H1 (cell line): ENCODE measurements at regions not wholly inside any gene's neighbourhood (a gene's known extent, or its start where the extent isn't known, plus 50 kb on each side); places are given as distances from the start of the nearest gene placed in this dataset.

Experiments used
- CTCF ChIA-PET: fragments of 300-600 bp; sonication (Branson Sonifier 250); formaldehyde crosslinking; loops from one replicate; lab custom pipeline; 2021; ENCODE audit not compliant: partially characterized antibody; lab: Charles Lee
- POLR2A ChIA-PET: fragments of 300-600 bp; sonication (Branson Sonifier 250); formaldehyde crosslinking; loops from one replicate; lab custom pipeline; 2021; ENCODE audit warnings: inconsistent platforms; ENCODE audit not compliant: partially characterized antibody; lab: Charles Lee
- DNase-seq, 2 experiments: peaks; one replicate each; pipeline versions ENCODE4 v3.0.0 to v3.0.0-alpha.2; 2010 to 2022; ENCODE audit warnings: low spot score in 2 of 2, low read depth in 1 of 2, mixed read lengths in 1 of 2
- FAIRE-seq: peaks from 2 replicates; lab custom pipeline; 2011; peaks lifted over from hg19 to GRCh38; lab: Jason Lieb, UNC
- H2AFZ ChIP-seq: 2 replicates; pipeline ENCODE4 v1.8.1; 2012; ENCODE audit warnings: low read length, inconsistent platforms
- H2AK5ac ChIP-seq: 2 replicates; pipeline ENCODE4 v1.6.1; 2013; ENCODE audit warnings: low read depth, low read length
- H2BK120ac ChIP-seq: replicated peaks from 2 replicates; pipeline ENCODE3; 2013; ENCODE audit warnings: low read depth, low read length, inconsistent platforms
- H2BK12ac ChIP-seq: 2 replicates; pipeline ENCODE4 v1.6.1; 2013; ENCODE audit warnings: low read depth, low read length
- H2BK15ac ChIP-seq: 2 replicates; pipeline ENCODE4 v1.6.1; 2013; ENCODE audit warnings: low read length
- H2BK20ac ChIP-seq: 2 replicates; pipeline ENCODE4 v1.6.1; 2013; ENCODE audit warnings: low read length
- H2BK5ac ChIP-seq: 2 replicates; pipeline ENCODE4 v1.6.1; 2013; ENCODE audit warnings: low read depth, low read length
- H3K14ac ChIP-seq: 2 replicates; pipeline ENCODE4 v1.6.1; 2013; ENCODE audit warnings: inconsistent platforms; ENCODE audit not compliant: insufficient read length
- H3K18ac ChIP-seq: 2 replicates; pipeline ENCODE4 v1.6.1; 2013; ENCODE audit warnings: low read length; ENCODE audit errors: extremely low read depth
- H3K23ac ChIP-seq: 2 replicates; pipeline ENCODE4 v1.6.1; 2013; ENCODE audit warnings: inconsistent platforms; ENCODE audit not compliant: insufficient read length
- H3K23me2 ChIP-seq: 2 replicates; pipeline ENCODE4 v1.6.1; 2013; ENCODE audit warnings: low read depth, low read length
- H3K27ac ChIP-seq: 2 replicates; pipeline ENCODE4 v1.6.1; 2011; ENCODE audit warnings: low read depth, low read length, inconsistent platforms
- H3K27me3 ChIP-seq, 4 experiments: replicated peaks in 1 of 4; 1 replicate in 1 of 4; 2 replicates in 3 of 4; pipeline versions ENCODE4 v1.6.1 to v1.8.1; 2011 to 2013; ENCODE audit warnings: low read length in 3 of 4, mild to moderate bottlenecking in 3 of 4, inconsistent platforms in 2 of 4, mixed read lengths in 2 of 4, moderate library complexity in 1 of 4; ENCODE audit not compliant: control insufficient read depth in 3 of 4, insufficient read depth in 3 of 4; ENCODE audit errors: extremely low read depth in 1 of 4
- H3K36me3 ChIP-seq, 4 experiments: 2 replicates each; pipeline versions ENCODE4 v1.6.1 to v1.8.1; 2011 to 2013; ENCODE audit warnings: mild to moderate bottlenecking in 4 of 4, low read length in 3 of 4, moderate library complexity in 2 of 4, control low read depth in 1 of 4, inconsistent platforms in 1 of 4; ENCODE audit not compliant: insufficient read depth in 4 of 4, control insufficient read depth in 2 of 4
- H3K4ac ChIP-seq: replicated peaks from 2 replicates; pipeline ENCODE3; 2013; ENCODE audit warnings: low read length, low read depth, mixed read lengths, inconsistent platforms; ENCODE audit not compliant: insufficient read length
- H3K4me1 ChIP-seq, 4 experiments: replicated peaks in 1 of 4; 1 replicate in 1 of 4; 2 replicates in 3 of 4; pipeline versions ENCODE4 v1.6.1 to v1.8.1; 2011 to 2013; ENCODE audit warnings: low read length in 3 of 4, inconsistent platforms in 2 of 4, mixed read lengths in 1 of 4; ENCODE audit not compliant: insufficient read depth in 4 of 4, control insufficient read depth in 3 of 4
- H3K4me2 ChIP-seq, 2 experiments: 2 replicates each; pipeline versions ENCODE4 v1.6.1 to v1.8.1; 2011 to 2013; ENCODE audit warnings: low read depth in 2 of 2, low read length in 2 of 2, control low read depth in 1 of 2, inconsistent platforms in 1 of 2, mild to moderate bottlenecking in 1 of 2; ENCODE audit not compliant: insufficient read depth in 1 of 2
- H3K4me3 ChIP-seq, 4 experiments: fragments of 200-600, 300-600 bp in 1 of 4; sonication (generic), shearing (Covaris generic), sonication (Bioruptor Twin) in 1 of 4; 2 replicates each; pipeline versions ENCODE4 v1.5.1 to v1.8.1; 2011 to 2016; ENCODE audit warnings: low read length in 4 of 4, low read depth in 3 of 4, control low read depth in 2 of 4, inconsistent platforms in 2 of 4, mild to moderate bottlenecking in 2 of 4, mixed read lengths in 1 of 4, moderate library complexity in 1 of 4; ENCODE audit not compliant: insufficient read depth in 2 of 4; ENCODE audit errors: extremely low read depth in 1 of 4
- H3K56ac ChIP-seq: replicated peaks from 2 replicates; pipeline ENCODE3; 2013; ENCODE audit warnings: low read depth, mild to moderate bottlenecking, mixed read lengths, low read length, inconsistent platforms; ENCODE audit not compliant: insufficient read length
- H3K79me1 ChIP-seq: 2 replicates; pipeline ENCODE4 v1.6.1; 2013; ENCODE audit warnings: low read depth, low read length, control low read depth
- H3K79me2 ChIP-seq, 2 experiments: 2 replicates each; pipeline versions ENCODE4 v1.6.1 to v1.8.1; 2012 to 2013; ENCODE audit warnings: low read length in 2 of 2, mild to moderate bottlenecking in 2 of 2, inconsistent platforms in 1 of 2; ENCODE audit not compliant: insufficient read depth in 2 of 2, control insufficient read depth in 1 of 2
- H3K9ac ChIP-seq, 4 experiments: replicated peaks in 1 of 4; 1 replicate in 1 of 4; 2 replicates in 3 of 4; pipeline versions ENCODE4 v1.6.1 to v1.8.1; 2011 to 2013; ENCODE audit warnings: low read depth in 3 of 4, low read length in 3 of 4, control low read depth in 2 of 4, mild to moderate bottlenecking in 2 of 4, moderate library complexity in 2 of 4, inconsistent platforms in 1 of 4; ENCODE audit errors: extremely low read depth in 1 of 4
- H3K9me3 ChIP-seq, 2 experiments: 2 replicates each; pipeline versions ENCODE4 v1.6.1 to v1.8.1; 2012 to 2013; ENCODE audit warnings: mild to moderate bottlenecking in 2 of 2, moderate library complexity in 2 of 2, control low read depth in 1 of 2, inconsistent platforms in 1 of 2, low read depth in 1 of 2, low read length in 1 of 2, mixed read lengths in 1 of 2; ENCODE audit not compliant: insufficient read depth in 2 of 2
- H4K20me1 ChIP-seq, 2 experiments: replicated peaks in 1 of 2; 2 replicates each; pipeline versions ENCODE3 to v1.8.1; 2011 to 2013; ENCODE audit warnings: inconsistent platforms in 2 of 2, low read length in 2 of 2, mild to moderate bottlenecking in 1 of 2; ENCODE audit not compliant: insufficient read depth in 2 of 2, control insufficient read depth in 1 of 2
- H4K5ac ChIP-seq: 2 replicates; pipeline ENCODE4 v1.6.1; 2013; ENCODE audit warnings: low read length, low read depth, mixed read lengths, inconsistent platforms; ENCODE audit not compliant: insufficient read length
- H4K8ac ChIP-seq: 2 replicates; pipeline ENCODE4 v1.8.0; 2013; ENCODE audit warnings: mild to moderate bottlenecking, moderate library complexity, low read length, inconsistent platforms; ENCODE audit not compliant: insufficient read depth; ENCODE audit errors: extremely low read depth
- H4K91ac ChIP-seq: replicated peaks from 2 replicates; pipeline ENCODE3; 2013; ENCODE audit warnings: low read length, mixed read lengths, inconsistent platforms; ENCODE audit not compliant: insufficient read length
- BCL11A ChIP-seq, 2 experiments: IDR thresholded peaks; one replicate each; pipeline ENCODE4 v1.6.1; 2011; ENCODE audit warnings: low read depth in 2 of 2, low read length in 2 of 2, mild to moderate bottlenecking in 2 of 2
- CEBPB ChIP-seq: IDR thresholded peaks from 2 replicates; pipeline ENCODE4 v1.6.1; 2012; ENCODE audit warnings: low read depth, low read length
- FOSL1 ChIP-seq: IDR thresholded peaks from 2 replicates; pipeline ENCODE4 v1.6.1; 2011; ENCODE audit warnings: mild to moderate bottlenecking, low read depth, low read length, moderate library complexity; ENCODE audit not compliant: insufficient read depth
- HDAC6 ChIP-seq: IDR thresholded peaks from one replicate; pipeline ENCODE4 v1.7.1; 2012; ENCODE audit warnings: low read depth, mild to moderate bottlenecking, inconsistent platforms, low read length, moderate library complexity
- POLR2A ChIP-seq, 2 experiments: IDR thresholded peaks; 1 replicate in 1 of 2; 2 replicates in 1 of 2; pipeline ENCODE4 v1.6.1; 2011; ENCODE audit warnings: low read depth in 2 of 2, low read length in 2 of 2, mild to moderate bottlenecking in 2 of 2; ENCODE audit errors: control extremely low read depth in 1 of 2
- POU5F1 ChIP-seq: IDR thresholded peaks from 2 replicates; pipeline ENCODE4 v1.6.1; 2011; ENCODE audit warnings: low read depth, mild to moderate bottlenecking, low read length, moderate library complexity
- SIX5 ChIP-seq: IDR thresholded peaks from 2 replicates; pipeline ENCODE4 v1.6.1; 2011; ENCODE audit warnings: mild to moderate bottlenecking, low read depth, low read length
- WGBS, 2 experiments: shearing (Covaris generic) in 1 of 2; methylation state at CpG; one replicate each; pipeline versions ENCODE4 v1.1.6 to v1.1.7; 2013 to 2015; ENCODE audit warnings: low lambda C conversion rate in 2 of 2, mixed read lengths in 2 of 2, inconsistent platforms in 1 of 2, low coverage in 1 of 2, missing lambda C conversion rate in 1 of 2; ENCODE audit not compliant: insufficient replicate concordance in 2 of 2, insufficient coverage in 1 of 2, insufficient read length in 1 of 2; ENCODE audit errors: extremely low coverage in 1 of 2, missing lambda C conversion rate in 1 of 2; 5-methylcytosine and 5-hydroxymethylcytosine counted together
- TF ChIP-seq, protein P1 (sequence below): IDR thresholded peaks from 2 replicates; pipeline ENCODE4 v1.6.1; 2011; ENCODE audit warnings: low read depth, mild to moderate bottlenecking, low read length; ENCODE audit not compliant: insufficient read depth

DNA sequence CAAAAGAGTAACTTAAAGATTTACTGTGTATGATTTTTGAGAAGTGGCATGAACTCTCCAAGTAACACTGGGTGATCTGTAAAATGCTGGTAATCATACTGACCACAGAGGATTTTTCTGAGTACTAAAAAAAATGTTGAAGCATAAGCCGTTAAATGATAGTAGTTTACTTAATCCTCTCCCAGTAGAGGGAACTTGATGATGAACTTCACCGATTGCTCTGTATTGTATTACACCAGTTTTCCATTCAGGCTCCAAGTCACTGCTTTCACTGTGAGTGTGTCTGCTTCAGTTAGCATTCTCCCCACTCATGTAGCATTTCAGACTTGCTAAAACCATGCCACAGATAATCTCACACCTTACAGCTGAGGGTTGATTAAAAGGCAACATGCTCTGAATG, 294.1 kb downstream of the GBA3 start:
- no peak overlapping the region for H4K91ac ChIP-seq
- H3K23ac ChIP-seq: no peak overlapping the region
- no peak overlapping the region for H2BK12ac ChIP-seq
- H3K4me2 ChIP-seq: no peak overlapping the region
- H2AFZ ChIP-seq: no peak overlapping the region
- no peak overlapping the region for H2BK5ac ChIP-seq
- no peak for DNase-seq
- no peaks in the 10 kb centered on the region for H3K36me3 ChIP-seq
- no peak overlapping the region for H2BK20ac ChIP-seq
- WGBS, 2 experiments: 90% methylated on average over 2 of the region's 2 CpGs; no CpG with 5 or more reads in 1 of the 2 experiments
- H3K14ac ChIP-seq: no peak overlapping the region
- no peak overlapping the region for H4K8ac ChIP-seq
- H2BK15ac ChIP-seq: no peak overlapping the region
- H3K23me2 ChIP-seq: no peaks in the 10 kb centered on the region
- peaks cover 0 to 3% of the 10 kb centered on the region in 2 experiments; a peak in 1 of 4 replicates for H3K9me3 ChIP-seq
- no peak overlapping the region for H3K18ac ChIP-seq
- no peak for FAIRE-seq
- no peak overlapping the region for H3K27ac ChIP-seq
- H2AK5ac ChIP-seq: no peak overlapping the region
- ChIA-PET POLR2A (no interaction called here), CTCF (interaction anchor here (1.9 kb wide), 1 partner anchor 14 kb away, joined by 4 read pairs; no protein-coding TSS in a partner anchor)
- no peak overlapping the region for H3K4ac ChIP-seq
- no peaks in the 10 kb centered on the region for H3K4me1 ChIP-seq
- no peaks in the 10 kb centered on the region for H4K20me1 ChIP-seq
- no peaks in the 10 kb centered on the region for H3K27me3 ChIP-seq
- H3K79me2 ChIP-seq: no peaks in the 10 kb centered on the region
- H3K9ac ChIP-seq: no peak overlapping the region
- H2BK120ac ChIP-seq: no peak overlapping the region
- no peaks in the 10 kb centered on the region for H3K79me1 ChIP-seq
- H3K56ac ChIP-seq: no peak overlapping the region
- no peak overlapping the region for H4K5ac ChIP-seq
- H3K4me3 ChIP-seq: no peak overlapping the region
- TF ChIP-seq, protein P1, sequence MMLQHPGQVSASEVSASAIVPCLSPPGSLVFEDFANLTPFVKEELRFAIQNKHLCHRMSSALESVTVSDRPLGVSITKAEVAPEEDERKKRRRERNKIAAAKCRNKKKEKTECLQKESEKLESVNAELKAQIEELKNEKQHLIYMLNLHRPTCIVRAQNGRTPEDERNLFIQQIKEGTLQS: no peak
- TF ChIP-seq FOSL1: no peak
- no peak for TF ChIP-seq BCL11A (IDR thresholded peaks at IDR 0.05; ENCODE audit: low read depth in 2 of 2, low read length in 2 of 2)
- no peak for TF ChIP-seq POLR2A (IDR thresholded peaks at IDR 0.05; ENCODE audit: control extremely low read depth in 1 of 2, low read depth in 2 of 2, low read length in 2 of 2)
- no peak for TF ChIP-seq SIX5
- TF ChIP-seq POU5F1: no peak
- TF ChIP-seq HDAC6: no peak
- TF ChIP-seq CEBPB: no peak
